ENCODE measurements at regions not wholly inside any gene's neighbourhood (a gene's known extent, or its start where the extent isn't known, plus 50 kb on each side); places are given as distances from the start of the nearest gene placed in this dataset.
A peak's percentile ranks its signal among the peaks of the same experiment; 100 is the strongest.
"Not testable (repeated sequence)": the region's sequence is repeated elsewhere in the genome, so short reads cannot be mapped to it uniquely, and the experiment has no call there.

GRCh38 chr5:173497685-173498084 is 118.8 kb downstream of the BOD1 start:
- DNase-seq (ENCODE audit: low spot score in 2 of 2) = no peak
- no peak for FAIRE-seq

- FAIRE-seq (no peak), DNase-seq (ENCODE audit: low spot score in 2 of 2) (no peak)
These were observed 119.6 kb downstream of the BOD1 start for GRCh38 chr5:173496883-173497255.

DNA sequence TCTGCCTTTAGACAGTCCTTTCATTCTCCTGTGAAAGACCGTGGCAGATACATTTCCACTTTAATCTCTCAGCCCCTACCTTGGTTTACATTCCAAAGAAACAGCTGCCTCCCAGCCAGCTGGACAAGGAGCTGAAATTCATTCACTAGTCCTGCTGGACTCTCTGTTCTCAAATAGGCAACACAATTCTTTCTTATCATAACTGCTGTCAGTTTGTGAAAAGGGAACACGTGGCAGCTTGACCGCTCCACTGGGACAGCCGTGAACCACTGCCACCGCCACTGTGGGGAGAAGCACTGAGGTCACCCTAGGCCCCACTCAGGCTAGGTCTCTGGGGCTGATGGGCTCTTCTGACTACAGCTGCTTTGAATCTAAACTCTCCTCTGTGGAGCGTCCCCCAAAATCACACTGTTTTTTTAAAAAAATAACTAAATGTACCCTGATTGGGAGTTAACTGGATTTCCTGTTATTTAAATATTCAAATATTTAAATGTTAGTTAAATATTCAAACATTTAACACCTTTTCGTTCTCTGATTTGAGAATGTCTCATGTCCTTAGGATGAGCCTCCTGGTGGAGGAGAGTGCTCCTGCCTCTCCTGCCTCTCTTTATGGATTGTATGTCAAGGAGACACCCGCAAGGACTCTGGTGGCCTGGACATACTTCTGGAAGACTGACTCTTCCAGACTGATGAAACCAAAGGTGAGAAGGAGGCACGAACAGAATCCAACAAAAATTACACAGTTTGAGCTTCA is 120.1 kb downstream of the BOD1 start:
- no peak for DNase-seq (ENCODE audit: low spot score in 2 of 2)
- no peak for FAIRE-seq

DNA sequence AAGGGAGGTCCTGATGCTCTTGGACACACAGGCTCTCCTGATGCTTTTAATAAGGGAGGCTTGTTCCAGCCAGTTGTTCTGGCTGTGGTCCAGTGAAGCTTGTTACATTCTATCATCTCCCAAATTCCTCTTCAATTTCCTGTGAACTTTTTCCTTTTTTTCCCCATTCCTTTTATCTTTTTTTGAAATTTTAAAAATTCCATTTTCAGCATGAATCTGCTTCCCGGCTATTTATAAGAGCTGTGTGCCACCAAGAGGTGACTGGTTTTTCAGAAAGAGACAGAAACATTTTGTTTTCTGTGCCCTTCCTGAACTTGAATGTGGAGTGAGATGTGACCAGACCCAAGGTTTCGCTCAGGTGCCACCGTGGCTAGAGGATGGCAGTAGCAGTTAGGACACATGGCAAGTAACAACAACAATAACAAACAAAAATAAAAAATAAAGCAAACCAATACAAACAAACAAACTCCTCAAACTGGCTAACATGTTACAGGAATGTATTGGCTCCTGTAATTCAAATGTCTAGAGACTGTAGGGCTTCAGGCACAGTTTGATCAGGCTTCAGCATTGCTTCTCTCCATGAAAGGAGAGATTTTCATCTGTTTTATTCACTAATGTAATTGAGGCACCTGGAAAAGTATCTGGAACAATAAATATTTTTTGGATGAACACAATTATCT is 121.1 kb downstream of the BOD1 start:
- FAIRE-seq (no peak), DNase-seq (ENCODE audit: low spot score in 2 of 2) (peak in 1 of 2 donors; percentile 40)

DNA sequence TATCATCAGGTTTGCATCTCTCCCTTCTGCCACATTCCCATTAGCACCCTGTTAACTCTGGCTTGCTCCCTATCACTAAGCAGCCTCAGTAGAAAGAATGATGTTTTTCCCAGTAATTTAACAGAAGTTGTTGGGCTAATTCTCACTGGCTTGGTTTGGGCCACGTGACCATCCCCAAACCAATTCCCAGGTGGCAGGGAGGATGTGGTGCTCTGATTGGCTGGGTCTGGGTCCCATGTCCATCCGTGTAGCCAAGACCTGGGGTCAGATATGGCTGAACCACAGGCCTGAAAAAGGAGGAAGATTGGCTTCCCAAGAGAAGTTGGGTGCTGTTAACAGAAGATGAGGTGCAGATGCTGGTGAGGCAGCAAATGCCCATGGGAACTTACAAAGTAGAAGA is 122.0 kb downstream of the BOD1 start:
- DNase-seq (ENCODE audit: low spot score in 2 of 2) (no peak), FAIRE-seq (no peak)

DNA sequence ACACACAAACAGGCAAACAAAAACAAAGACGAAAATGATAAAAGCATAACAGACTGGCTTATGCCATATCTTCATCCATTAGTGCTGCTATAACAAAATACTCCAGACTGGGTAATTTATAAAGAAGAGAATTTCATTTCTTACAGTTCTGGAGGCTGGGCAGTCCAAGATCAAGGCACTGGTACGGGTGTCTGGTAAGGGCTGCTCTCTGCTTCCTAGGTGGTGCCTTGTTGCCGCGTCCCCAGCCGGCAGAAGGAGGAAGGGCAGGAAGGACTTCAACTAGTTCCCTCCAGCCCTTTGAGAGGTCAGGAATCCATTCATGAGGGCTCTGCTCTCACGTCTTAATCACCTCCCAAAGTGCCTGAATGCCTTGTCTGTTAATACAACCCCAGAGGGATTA is 122.6 kb downstream of the BOD1 start:
- DNase-seq (ENCODE audit: low spot score in 2 of 2) = no peak
- FAIRE-seq = no peak

GRCh38 chr5:173493040-173493439 is 123.4 kb downstream of the BOD1 start:
- DNase-seq (ENCODE audit: low spot score in 2 of 2) = no peak
- FAIRE-seq = no peak

- FAIRE-seq (no peak), DNase-seq (ENCODE audit: low spot score in 2 of 2) (no peak)
These were observed 125.8 kb downstream of the BOD1 start for GRCh38 chr5:173490681-173491080.

- FAIRE-seq = no peak
- no peak for DNase-seq (ENCODE audit: low spot score in 2 of 2)
These were observed 128.3 kb downstream of the BOD1 start for GRCh38 chr5:173488144-173488543.

DNA sequence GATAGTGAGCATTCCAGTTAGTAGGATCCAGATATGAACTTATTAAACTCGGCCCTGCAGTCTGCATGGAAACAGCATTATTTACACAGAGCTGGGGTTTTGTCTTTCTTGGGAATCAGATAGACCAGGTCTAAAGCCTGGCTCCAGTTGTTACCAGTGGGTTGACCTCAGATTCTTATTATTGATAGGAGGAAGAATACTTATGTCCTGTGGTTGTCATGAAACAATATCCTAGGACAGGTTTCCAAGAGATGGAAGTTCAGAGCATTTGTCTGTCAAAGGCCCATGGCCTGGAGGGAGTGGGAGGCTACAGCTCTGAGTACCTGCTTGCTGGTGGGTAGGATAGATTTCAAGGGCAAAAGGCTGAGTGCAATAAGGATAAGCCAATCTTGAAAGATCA is 129.2 kb downstream of the BOD1 start:
- FAIRE-seq = no peak
- DNase-seq (ENCODE audit: low spot score in 2 of 2) = no peak

GRCh38 chr5:173486355-173487225 is 129.9 kb downstream of the BOD1 start:
- FAIRE-seq = no peak

GRCh38 chr5:173484569-173484968 is 131.9 kb downstream of the BOD1 start:
- FAIRE-seq (no peak), DNase-seq (ENCODE audit: low spot score in 2 of 2) (no peak)

More at GRCh38 chr5:173486355-173487225, 129.9 kb downstream of the BOD1 start:
- DNase-seq (ENCODE audit: low spot score in 2 of 2) = no peak

DNA sequence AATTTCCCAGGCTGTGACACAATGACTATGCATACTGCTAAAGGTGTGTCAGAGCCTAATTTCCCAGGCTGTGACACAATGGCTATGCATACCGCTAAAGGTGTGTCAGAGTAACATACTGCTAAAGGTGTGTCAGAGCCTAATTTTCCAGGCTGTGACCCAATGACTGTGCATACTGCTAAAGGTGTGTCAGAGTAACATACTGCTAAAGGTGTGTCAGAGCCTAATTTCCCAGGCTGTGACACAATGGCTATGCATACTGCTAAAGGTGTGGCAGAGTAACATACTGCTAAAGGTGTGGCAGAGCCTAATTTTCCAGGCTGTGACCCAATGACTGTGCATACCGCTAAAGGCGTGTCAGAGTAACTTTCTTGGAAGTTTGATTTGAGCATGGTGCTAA is 132.9 kb downstream of the BOD1 start:
- not testable (repeated sequence) for DNase-seq (ENCODE audit: low spot score in 2 of 2); FAIRE-seq

DNA sequence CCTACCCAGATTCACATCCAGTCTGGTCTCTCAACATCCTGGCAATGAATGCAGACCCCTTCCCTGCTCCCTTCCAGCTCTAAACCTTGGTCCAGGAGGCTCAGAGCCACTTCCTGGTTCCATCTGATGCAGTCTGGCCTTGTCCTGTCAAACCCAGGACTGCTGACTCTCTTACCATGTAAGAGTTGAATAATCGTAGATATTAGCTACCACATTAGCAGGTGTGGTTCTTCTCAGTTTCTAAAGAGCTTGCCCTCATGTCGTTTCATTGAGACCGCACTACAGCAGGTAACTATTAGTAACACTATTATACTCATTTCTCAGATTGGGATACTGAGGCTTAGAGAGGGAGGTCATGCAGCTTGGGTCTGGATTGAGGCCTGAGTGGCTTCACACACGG is 133.3 kb downstream of the BOD1 start:
- FAIRE-seq = no peak
- DNase-seq (ENCODE audit: low spot score in 2 of 2) = no peak

DNA sequence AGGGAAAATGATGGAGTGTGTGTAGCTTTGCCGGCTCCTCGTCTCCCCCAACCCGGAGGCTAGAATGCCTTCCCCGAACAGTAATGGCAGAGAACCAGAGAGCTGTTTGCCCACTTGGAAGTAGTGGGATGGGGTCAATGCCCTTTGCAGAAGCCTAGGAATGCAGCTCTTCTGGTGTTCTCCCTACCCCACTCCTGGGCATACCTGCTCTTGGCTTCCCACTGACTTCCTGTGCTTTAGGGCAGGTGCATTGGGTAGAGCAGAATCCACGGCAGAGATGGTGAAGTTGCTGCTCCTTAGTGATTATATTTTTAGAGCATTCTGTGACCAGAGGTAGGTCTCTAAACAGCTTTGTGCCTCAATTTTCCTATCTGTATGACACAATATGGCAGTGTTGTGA is 134.6 kb downstream of the BOD1 start:
- no peak for DNase-seq (ENCODE audit: low spot score in 2 of 2)
- FAIRE-seq = no peak

DNA sequence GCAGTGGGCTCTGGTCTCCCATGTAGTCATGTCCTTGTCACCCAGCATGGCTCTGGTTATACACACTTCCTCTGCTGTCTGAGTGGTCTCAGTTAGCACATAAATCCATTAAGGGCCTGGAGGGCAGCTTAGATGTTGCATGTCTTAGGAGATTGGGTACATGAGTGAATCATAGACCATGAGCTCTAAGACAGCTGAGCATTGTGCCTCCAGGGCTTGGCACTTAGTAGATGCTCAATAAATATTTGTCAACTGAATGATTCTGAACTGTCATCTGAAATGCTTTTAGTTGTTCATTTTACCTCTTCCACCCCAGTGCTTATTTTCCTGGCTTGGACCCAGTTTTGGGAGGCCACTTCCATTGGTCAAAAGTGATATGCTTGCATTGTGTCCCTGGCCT is 135.6 kb downstream of the BOD1 start:
- DNase-seq (ENCODE audit: low spot score in 2 of 2) (no peak), FAIRE-seq (no peak)

DNA sequence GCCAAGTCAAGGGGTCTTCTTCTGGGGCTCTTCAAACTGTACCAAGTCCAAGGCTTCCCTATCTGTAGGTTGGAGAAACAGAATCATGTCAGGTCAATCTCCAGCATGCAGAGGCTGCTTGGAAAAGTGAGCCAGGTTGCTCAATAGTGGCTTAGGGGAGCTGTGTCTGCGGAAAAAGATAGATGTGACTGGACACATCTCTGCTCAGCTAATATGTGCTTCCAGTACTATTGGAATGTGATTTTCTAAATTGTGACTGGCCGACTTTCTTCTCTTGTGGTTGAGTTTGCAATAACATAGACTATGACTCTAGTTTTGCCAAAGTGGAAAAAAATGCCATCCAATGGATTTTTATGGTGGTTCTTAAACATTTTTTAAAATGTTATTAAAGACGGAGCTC is 136.7 kb downstream of the BOD1 start:
- FAIRE-seq = no peak

GRCh38 chr5:173477345-173478040 is 139.0 kb downstream of the BOD1 start:
- FAIRE-seq (no peak), DNase-seq (ENCODE audit: low spot score in 2 of 2) (no peak)

More for the DNA sequence above, 136.7 kb downstream of the BOD1 start:
- DNase-seq (ENCODE audit: low spot score in 2 of 2) = no peak

- DNase-seq (ENCODE audit: low spot score in 2 of 2) (no peak), FAIRE-seq (no peak)
These were observed 140.7 kb downstream of the BOD1 start for GRCh38 chr5:173475780-173476179.

DNA sequence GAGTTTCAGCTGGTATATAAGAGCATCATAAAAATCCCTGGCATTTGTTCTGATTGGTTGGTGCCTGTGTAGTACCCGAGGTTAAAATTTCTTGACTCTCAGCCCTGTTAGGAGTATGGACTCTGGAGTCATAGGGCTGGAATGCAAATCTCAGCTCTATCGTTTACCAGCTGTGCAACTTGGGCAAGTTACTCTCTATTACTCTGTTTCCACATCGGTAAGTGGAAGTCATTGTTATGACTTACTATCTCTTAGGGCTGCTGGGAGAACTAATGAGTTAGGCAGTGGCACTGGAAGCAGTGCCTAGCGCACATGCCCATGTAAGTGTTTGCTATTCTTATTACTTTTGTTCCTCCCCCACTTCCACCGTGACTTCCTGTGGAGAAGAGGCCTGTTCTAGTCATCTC is 141.6 kb downstream of the BOD1 start:
- no peak for DNase-seq (ENCODE audit: low spot score in 2 of 2)

GRCh38 chr5:173473288-173473687 is 143.2 kb downstream of the BOD1 start:
- FAIRE-seq = no peak

More for the DNA sequence above, 141.6 kb downstream of the BOD1 start:
- no peak for FAIRE-seq

More at GRCh38 chr5:173473288-173473687, 143.2 kb downstream of the BOD1 start:
- DNase-seq (ENCODE audit: low spot score in 2 of 2) = no peak

All from frontal cortex (tissue), 3 donors.